Small intestine (tissue), 7 donors: ENCODE measurements at regions not wholly inside any gene's neighbourhood (a gene's known extent, or its start where the extent isn't known, plus 50 kb on each side); places are given as distances from the start of the nearest gene placed in this dataset.

Experiments used
- DNase-seq, 2 donors: peaks; one replicate each; pipeline versions ENCODE4 v3.0.0 to v3.0.0-alpha.2; 2013
- FAIRE-seq: peaks from 2 replicates; lab custom pipeline; 2012; peaks lifted over from hg19 to GRCh38; lab: Jason Lieb, UNC
- H3K27ac ChIP-seq, 3 donors: one replicate each; pipeline ENCODE4 v1.5.1; 2013; ENCODE audit warnings: low read length in 2 of 3, mild to moderate bottlenecking in 2 of 3, control low read depth in 1 of 3, inconsistent platforms in 1 of 3, low read depth in 1 of 3, moderate library complexity in 1 of 3
- H3K27me3 ChIP-seq, 3 donors: one replicate each; pipeline ENCODE4 v1.6.1; 2013; ENCODE audit warnings: low read length in 3 of 3, inconsistent platforms in 1 of 3; ENCODE audit not compliant: control insufficient read depth in 3 of 3, insufficient read depth in 3 of 3
- H3K36me3 ChIP-seq, 3 donors: one replicate each; pipeline ENCODE4 v1.6.1; 2013; ENCODE audit warnings: low read length in 3 of 3, inconsistent platforms in 1 of 3, low read depth in 1 of 3, mild to moderate bottlenecking in 1 of 3, moderate library complexity in 1 of 3; ENCODE audit not compliant: control insufficient read depth in 3 of 3, insufficient read depth in 2 of 3
- H3K4me1 ChIP-seq, 3 donors: one replicate each; pipeline ENCODE4 v1.6.1; 2013; ENCODE audit warnings: low read length in 2 of 3, inconsistent platforms in 1 of 3, low read depth in 1 of 3, mild to moderate bottlenecking in 1 of 3, moderate library complexity in 1 of 3; ENCODE audit not compliant: control insufficient read depth in 3 of 3, insufficient read depth in 2 of 3
- H3K4me3 ChIP-seq, 3 donors: one replicate each; pipeline ENCODE4 v1.5.1; 2013; ENCODE audit warnings: low read length in 3 of 3, control low read depth in 1 of 3, inconsistent platforms in 1 of 3, low read depth in 1 of 3, mild to moderate bottlenecking in 1 of 3, moderate library complexity in 1 of 3
- H3K9me3 ChIP-seq, 2 donors: one replicate each; pipeline ENCODE4 v1.6.1; 2013; ENCODE audit warnings: low read depth in 1 of 2, low read length in 1 of 2; ENCODE audit not compliant: control insufficient read depth in 2 of 2, insufficient read depth in 1 of 2
- WGBS, 3 donors: extraction: QIAGEN DNeasy Blood & Tissue Kit; methylation state at CpG; one replicate each; pipeline ENCODE4 v1.1.7; 2013; 5-methylcytosine and 5-hydroxymethylcytosine counted together
- donor health status: healthy with polysubstance abuse.
- donor health status: control.
- donor health status: control.
- donor health status: Bipolar disorder and iron deficiency.
- donor health status: healthy.

DNA sequence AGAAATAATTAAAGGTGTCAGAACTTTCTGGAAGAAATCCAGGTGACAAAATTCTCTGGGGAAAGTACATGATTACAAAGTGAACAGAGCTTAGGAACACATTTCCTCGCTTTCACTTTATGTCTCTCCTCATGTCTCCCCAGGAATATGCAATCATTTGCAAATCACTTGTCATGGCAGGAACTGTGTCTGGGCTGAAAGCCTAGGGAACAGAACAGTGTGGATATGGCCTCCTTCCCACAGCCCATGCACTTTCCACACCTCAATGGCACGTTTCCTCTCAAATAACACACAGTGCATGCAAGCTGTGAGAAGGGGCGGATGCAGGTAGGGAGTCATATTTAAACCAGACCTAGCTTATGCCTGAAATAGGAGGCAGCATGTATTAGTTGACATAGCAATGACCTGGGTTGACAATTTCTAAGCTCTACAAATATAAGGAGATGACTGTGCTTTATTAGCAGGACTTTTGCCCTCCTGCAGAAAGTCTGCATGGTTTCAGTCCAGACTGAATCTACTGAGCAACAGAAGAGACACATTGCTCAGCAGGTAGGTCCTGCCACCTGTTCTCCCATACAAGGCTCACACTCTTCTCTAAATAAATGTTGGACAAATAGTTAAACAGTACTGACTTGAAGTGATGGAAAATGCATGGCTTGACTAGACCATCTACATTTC lies 236.0 kb upstream of the ELAC2 start:
- no peak for FAIRE-seq
- Histone ChIP-seq H3K36me3 (no peaks in the 10 kb centered on the region), H3K27ac (no peak overlapping the region), H3K4me3 (no peak overlapping the region), H3K27me3 (no peaks in the 10 kb centered on the region), H3K9me3 (peaks cover 0 to 6% of the 10 kb centered on the region in 2 donors), H3K4me1 (no peaks in the 10 kb centered on the region)
- DNase-seq, result peak; percentile 1 to 28
- 58 to 69% (median 59%) methylated on average over 3 of the region's 3 CpGs for WGBS, 3 donors

DNA sequence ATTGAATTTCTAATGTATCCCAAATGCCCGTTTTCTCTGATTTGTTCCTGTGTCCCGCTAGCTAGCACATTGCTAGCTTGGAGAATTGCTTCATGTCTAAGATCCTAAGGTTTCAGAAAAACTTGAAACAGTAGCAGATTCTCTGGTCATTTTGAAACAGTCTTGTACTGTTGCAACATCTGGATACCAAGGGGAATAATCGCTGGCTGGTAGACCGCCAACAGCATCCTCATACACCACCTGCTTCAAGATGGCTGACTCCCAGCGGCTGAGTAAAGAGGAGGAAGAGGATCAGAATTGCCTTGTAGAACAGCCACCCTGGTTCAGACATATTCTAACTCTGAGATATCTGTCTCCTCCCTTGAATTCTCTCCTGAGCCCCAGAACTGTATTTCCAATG lies 226.7 kb upstream of the ELAC2 start:
- WGBS, 3 donors, result 65 to 83% (median 72%) methylated on average over 5 of the region's 5 CpGs

DNA sequence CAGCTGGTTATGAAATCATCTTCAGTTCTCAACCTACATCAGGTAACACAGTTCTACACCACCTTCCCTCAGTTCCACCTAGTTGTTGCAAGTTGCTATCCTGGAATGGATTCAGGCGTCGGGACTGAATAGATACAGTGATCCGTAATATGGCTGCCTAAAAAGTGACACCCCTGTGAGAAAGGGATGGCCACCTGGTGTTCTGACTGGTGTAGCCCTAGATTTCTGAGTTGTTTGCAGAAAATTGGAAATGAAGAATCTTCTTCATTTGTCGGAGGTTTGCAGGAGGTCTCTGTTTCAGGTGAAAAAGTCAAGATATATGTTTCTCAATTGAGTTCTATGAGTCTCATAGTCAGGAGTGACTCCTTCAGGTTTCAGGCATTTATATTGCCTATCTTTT lies 225.8 kb upstream of the ELAC2 start:
- no peak overlapping the region for H3K4me3 ChIP-seq
- 90 to 97% (median 95%) methylated on average over 4 of the region's 4 CpGs for WGBS, 3 donors
- DNase-seq, result no peak
- FAIRE-seq, result no peak
- no peaks in the 10 kb centered on the region for H3K36me3 ChIP-seq
- H3K9me3 ChIP-seq, result no peaks in the 10 kb centered on the region
- no peaks in the 10 kb centered on the region for H3K4me1 ChIP-seq
- H3K27me3 ChIP-seq, result no peaks in the 10 kb centered on the region
- H3K27ac ChIP-seq, result no peak overlapping the region

More for the DNA sequence above, 226.7 kb upstream of the ELAC2 start:
- Histone ChIP-seq H3K4me3 (no peak overlapping the region), H3K9me3 (no peaks in the 10 kb centered on the region), H3K27ac (no peak overlapping the region), H3K36me3 (no peaks in the 10 kb centered on the region), H3K4me1 (no peaks in the 10 kb centered on the region), H3K27me3 (no peaks in the 10 kb centered on the region)
- no peak for DNase-seq
- FAIRE-seq, result no peak

DNA sequence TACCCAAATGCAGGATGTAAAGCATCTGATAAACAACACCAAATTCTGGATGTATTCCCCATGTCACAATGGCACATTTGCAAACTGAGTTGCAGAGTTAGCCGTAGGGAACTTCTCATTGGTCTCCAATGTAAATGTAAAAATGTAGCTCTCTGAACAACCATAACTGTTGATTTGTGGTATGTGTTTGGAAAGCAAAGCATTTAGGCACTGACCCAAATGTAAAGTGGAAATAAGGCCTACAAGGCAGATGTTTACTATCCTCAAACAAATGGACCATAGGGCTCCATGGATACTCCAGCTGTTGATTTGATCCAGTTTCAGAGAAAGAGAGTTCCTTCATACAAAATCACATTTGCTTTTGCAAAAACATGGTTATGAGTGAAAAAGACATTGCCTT lies 223.0 kb upstream of the ELAC2 start:
- H3K4me3 ChIP-seq, result no peak overlapping the region
- H3K36me3 ChIP-seq, result no peaks in the 10 kb centered on the region
- no peaks in the 10 kb centered on the region for H3K9me3 ChIP-seq
- peak in 1 of 2 donors; percentile 23 for DNase-seq
- no peaks in the 10 kb centered on the region for H3K4me1 ChIP-seq
- no peaks in the 10 kb centered on the region for H3K27me3 ChIP-seq
- H3K27ac ChIP-seq, result no peak overlapping the region
- no peak for FAIRE-seq
- WGBS, 3 donors, result 69 to 94% (median 82%) methylated on average over 1 of the region's 1 CpG

DNA sequence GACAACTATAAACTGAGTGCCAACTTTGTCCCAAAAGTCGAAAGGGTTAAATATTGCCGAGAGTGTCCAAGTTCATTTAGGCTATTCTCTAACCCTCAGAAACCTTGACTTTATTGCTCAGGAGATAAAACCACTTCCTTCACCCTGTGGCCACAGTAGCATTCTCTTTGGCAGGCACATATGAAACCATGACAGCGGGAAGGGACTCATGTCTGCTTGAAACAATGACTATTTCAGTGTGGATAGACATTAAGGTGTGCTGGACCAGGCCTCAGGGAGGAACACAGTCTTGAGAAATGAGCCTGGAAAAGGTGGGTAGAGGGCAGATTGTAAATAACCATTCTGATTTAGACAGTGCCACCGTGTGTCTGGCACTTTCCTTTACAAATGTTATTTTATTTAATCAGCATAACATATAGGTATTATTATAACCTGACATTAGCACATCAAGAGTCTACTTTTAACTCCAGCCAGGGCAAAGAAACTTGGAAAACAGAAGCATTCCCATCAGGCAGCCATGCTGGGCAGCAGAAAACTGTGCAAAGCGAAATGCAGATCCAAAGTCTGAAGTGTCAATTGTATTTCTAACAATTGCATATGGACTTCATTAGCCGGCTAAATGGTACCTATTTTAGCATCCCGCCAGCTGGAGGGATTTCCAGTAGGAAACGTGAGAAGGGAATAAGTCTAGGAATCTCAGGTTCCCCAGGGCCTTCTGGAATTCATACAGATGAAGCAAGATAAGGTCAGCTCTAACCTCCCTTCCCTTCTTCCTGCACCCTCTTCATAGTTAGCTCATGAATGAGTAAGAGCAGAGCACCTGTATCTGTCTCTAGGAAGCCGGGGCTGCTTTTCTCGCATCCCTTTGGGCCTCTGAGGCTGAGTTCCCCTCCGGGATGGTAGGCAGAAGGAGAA lies 212.8 kb upstream of the ELAC2 start:
- FAIRE-seq (no peak), DNase-seq (no peak)
- whole genome bisulfite sequencing, 3 donors, result 58 to 70% (median 59%) methylated on average over 11 of the region's 11 CpGs
- no peak overlapping the region for H3K27ac ChIP-seq
- H3K27me3 ChIP-seq, result no peaks in the 10 kb centered on the region
- H3K4me1 ChIP-seq, result no peaks in the 10 kb centered on the region
- H3K36me3 ChIP-seq, result no peaks in the 10 kb centered on the region
- no peak overlapping the region for H3K4me3 ChIP-seq
- H3K9me3 ChIP-seq, result no peaks in the 10 kb centered on the region

DNA sequence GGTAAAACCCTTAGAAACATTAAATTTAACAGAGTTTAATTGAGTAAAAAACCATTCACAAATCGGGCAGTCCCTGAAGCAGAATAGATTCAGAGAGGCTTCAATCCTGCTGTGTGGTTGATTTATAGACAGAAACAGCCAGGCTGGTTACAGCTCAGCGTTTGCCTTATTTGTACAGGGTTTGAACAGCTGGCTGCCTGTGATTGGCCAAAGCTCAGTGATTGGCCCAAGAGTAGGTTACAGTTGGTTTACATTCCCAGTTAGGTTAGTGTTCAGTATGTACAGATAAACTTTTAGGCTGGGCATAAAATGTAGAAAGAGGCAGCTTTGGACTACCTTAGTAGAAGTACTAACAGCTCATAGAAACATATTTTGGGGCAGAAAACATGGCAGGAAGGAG lies 210.4 kb upstream of the ELAC2 start:
- FAIRE-seq, result no peak

DNA sequence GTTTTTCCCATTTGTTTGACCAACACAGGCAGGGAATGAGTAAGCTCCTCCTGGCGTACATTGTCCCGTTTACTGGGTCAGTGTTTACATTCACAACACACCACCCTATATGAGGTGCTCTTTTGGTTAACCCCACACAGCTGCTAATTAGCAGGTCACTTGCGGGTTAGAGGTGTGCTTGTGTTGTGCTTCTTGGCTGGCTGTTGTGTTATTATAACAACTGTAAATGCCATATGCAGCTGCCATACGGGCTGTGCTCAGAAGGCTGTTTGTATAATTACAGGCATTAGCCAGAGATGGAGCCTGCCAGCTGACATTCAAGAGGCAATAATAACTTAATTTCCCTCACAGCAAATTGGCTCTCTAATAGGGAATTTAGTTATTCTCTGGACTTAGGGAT lies 205.1 kb upstream of the ELAC2 start:
- 32 to 55% (median 46%) methylated on average over 4 of the region's 4 CpGs for WGBS, 3 donors
- Histone ChIP-seq H3K36me3 (no peaks in the 10 kb centered on the region), H3K9me3 (no peaks in the 10 kb centered on the region), H3K27ac (no peak overlapping the region), H3K27me3 (no peaks in the 10 kb centered on the region), H3K4me1 (no peaks in the 10 kb centered on the region), H3K4me3 (no peak overlapping the region)
- DNase-seq (peak; percentile 6 to 23), FAIRE-seq (no peak)

More for the DNA sequence above, 210.4 kb upstream of the ELAC2 start:
- Histone ChIP-seq H3K4me3 (no peak overlapping the region), H3K4me1 (no peaks in the 10 kb centered on the region), H3K27me3 (no peaks in the 10 kb centered on the region), H3K27ac (no peak overlapping the region), H3K36me3 (no peaks in the 10 kb centered on the region), H3K9me3 (no peaks in the 10 kb centered on the region)
- 42 to 57% (median 48%) methylated on average over 2 of the region's 2 CpGs for WGBS, 3 donors
- no peak for DNase-seq

DNA sequence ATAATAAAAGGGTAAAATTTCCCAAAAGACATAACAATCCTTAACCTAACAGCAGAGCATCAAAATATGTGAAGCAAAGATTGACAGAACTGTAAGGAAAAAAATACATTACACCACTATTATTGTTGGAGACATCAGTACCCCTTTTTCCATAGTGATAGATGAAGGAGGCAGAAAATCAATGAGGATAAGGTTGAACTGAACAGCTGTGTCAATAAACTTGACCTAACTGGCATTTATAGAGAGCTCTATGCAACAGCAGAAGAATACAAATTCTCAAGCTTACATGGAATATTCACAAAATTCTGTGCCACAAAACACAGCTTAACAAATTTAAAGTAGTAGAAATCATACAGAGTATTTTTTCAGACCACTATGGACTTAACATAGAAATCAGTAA lies 195.0 kb upstream of the ELAC2 start:
- H3K4me1 ChIP-seq, result no peaks in the 10 kb centered on the region

More for the DNA sequence above, 195.0 kb upstream of the ELAC2 start:
- Histone ChIP-seq H3K27ac (no peak overlapping the region), H3K9me3 (no peaks in the 10 kb centered on the region), H3K27me3 (no peaks in the 10 kb centered on the region), H3K4me3 (no peak overlapping the region), H3K36me3 (no peaks in the 10 kb centered on the region)
- FAIRE-seq (no peak), DNase-seq (no peak)
